ENCODE measurements at regions not wholly inside any gene's neighbourhood (a gene's known extent, or its start where the extent isn't known, plus 50 kb on each side); places are given as distances from the start of the nearest gene placed in this dataset.

DNA sequence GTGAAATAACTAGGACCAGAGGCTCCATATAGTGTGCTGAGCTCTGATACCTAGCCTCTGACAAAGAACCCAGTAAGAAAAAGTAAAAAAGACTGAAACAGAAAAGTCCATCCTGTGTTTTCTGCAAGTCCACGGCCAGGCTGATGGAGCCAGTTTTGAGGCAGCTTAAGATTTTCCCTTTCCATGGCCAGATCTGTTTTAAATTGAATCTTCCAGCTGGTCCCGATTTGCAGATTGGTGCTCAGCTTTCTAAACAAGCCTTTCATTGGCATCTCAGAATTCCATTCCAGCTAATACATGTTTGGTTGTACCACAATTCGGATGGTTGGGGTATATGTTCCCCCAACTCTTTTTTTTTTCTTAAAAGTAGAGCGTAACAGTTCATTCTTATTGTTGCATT, 152.0 kb downstream of the DACT1 start:
- Histone ChIP-seq H3K9ac (ENCODE audit: low read length) (no peak overlapping the region), H3K4me1 (ENCODE audit: control insufficient read depth, insufficient read depth, low read length) (peaks cover 15% of the 10 kb centered on the region), H3K36me3 (ENCODE audit: control insufficient read depth, insufficient read depth, low read length) (no peaks in the 10 kb centered on the region), H3K9me3 (ENCODE audit: control insufficient read depth, low read length) (no peaks in the 10 kb centered on the region), H3K27me3 (ENCODE audit: control insufficient read depth, insufficient read depth, low read length) (no peaks in the 10 kb centered on the region), H3K4me3 (ENCODE audit: low read length) (no peak overlapping the region)

DNA sequence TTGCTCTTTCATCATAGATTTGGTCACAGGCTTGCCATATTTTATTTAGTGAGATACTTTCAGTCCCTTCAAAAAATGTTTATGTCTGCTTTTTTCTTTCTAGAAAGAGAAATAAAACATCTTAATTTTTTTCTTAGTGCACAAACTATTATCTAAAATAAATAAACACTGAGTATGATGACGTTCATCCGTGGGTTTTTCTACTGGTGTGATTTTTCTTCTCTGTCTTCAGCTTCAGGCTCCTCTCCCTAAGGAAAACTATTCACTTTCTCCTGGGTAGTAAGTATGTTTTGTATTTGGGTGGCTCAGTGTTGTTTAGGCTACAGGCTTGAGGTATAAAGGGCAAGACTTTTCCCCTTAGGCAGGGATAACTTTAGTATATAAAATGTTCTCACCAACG, 154.7 kb downstream of the DACT1 start:
- no peak overlapping the region for H3K9ac ChIP-seq (ENCODE audit: low read length)
- H3K27me3 ChIP-seq (ENCODE audit: control insufficient read depth, insufficient read depth, low read length), result no peaks in the 10 kb centered on the region
- H3K4me1 ChIP-seq (ENCODE audit: control insufficient read depth, insufficient read depth, low read length), result peaks cover 20% of the 10 kb centered on the region
- no peaks in the 10 kb centered on the region for H3K9me3 ChIP-seq (ENCODE audit: control insufficient read depth, low read length)
- no peak overlapping the region for H3K4me3 ChIP-seq (ENCODE audit: low read length)
- H3K36me3 ChIP-seq (ENCODE audit: control insufficient read depth, insufficient read depth, low read length), result no peaks in the 10 kb centered on the region

DNA sequence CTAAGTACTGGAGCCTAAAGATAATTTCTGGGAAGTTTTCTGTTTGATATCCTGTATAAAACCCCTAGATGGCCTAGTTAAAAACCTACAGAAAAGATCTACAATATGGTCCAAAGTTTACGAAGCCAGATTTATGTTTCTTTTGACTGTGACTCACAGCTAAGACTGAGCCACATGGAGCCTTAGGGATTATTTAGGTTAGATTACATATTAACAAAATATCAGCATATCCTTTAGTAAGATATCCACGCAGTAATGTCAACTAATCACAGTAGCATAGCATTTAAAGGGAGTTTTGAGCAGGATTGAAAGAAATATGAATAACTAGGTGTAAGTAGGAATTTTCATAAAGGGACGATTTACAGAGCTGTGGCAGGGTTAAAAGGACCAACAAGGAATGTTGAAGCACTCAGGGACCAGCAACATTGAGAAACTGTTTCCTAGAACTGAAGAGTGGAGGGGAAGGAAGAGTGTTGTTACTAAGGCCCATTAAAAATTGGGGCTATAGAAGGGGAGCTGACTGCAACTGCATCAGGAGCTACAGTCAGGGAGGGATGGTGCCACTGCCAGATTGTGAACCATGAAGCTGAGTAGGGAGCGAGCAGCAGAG, 155.5 kb downstream of the DACT1 start:
- Histone ChIP-seq H3K36me3 (ENCODE audit: control insufficient read depth, insufficient read depth, low read length) (no peaks in the 10 kb centered on the region), H3K4me1 (ENCODE audit: control insufficient read depth, insufficient read depth, low read length) (peaks cover 20% of the 10 kb centered on the region), H3K27me3 (ENCODE audit: control insufficient read depth, insufficient read depth, low read length) (no peaks in the 10 kb centered on the region), H3K9me3 (ENCODE audit: control insufficient read depth, low read length) (no peaks in the 10 kb centered on the region), H3K9ac (ENCODE audit: low read length) (no peak overlapping the region), H3K4me3 (ENCODE audit: low read length) (no peak overlapping the region)

DNA sequence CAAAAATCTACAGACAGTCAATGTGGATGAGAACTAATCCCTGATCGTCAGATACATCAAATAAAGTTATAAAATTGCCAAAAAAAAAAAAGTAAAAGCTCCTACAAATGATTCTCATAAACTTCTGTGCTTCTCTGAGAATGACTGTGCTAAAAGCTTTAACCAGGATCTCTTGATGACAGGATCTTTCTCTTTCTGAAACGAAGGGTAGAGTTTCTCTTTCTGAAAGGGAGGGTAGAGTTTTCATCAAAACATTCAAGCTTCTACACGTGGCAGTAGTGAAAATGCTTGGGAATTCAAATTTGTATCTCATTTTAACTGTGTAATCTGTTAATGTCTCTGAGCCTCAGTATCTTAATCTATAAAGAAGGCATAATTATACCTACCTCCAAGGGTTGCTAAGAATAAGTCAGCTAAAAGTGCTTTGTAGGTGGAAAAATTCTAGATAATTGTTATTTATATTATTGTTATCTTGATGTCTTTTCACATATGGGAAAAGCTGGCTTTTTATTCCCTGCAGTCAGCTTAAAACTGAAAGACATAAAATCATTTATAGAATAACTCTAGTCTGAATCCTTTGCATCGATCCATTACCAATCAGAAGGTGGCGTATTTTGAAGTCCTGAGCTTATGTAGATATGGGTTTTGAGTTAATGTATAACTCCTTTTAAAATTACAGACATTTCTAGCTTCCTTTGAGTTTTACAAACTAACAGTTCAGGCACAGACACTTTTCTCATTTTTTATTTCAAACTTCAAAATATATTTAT, 157.4 kb downstream of the DACT1 start:
- Histone ChIP-seq H3K4me1 (ENCODE audit: control insufficient read depth, insufficient read depth, low read length) (peaks cover 20% of the 10 kb centered on the region), H3K36me3 (ENCODE audit: control insufficient read depth, insufficient read depth, low read length) (no peaks in the 10 kb centered on the region), H3K4me3 (ENCODE audit: low read length) (no peak overlapping the region), H3K27me3 (ENCODE audit: control insufficient read depth, insufficient read depth, low read length) (no peaks in the 10 kb centered on the region), H3K9me3 (ENCODE audit: control insufficient read depth, low read length) (no peaks in the 10 kb centered on the region), H3K9ac (ENCODE audit: low read length) (no peak overlapping the region)

DNA sequence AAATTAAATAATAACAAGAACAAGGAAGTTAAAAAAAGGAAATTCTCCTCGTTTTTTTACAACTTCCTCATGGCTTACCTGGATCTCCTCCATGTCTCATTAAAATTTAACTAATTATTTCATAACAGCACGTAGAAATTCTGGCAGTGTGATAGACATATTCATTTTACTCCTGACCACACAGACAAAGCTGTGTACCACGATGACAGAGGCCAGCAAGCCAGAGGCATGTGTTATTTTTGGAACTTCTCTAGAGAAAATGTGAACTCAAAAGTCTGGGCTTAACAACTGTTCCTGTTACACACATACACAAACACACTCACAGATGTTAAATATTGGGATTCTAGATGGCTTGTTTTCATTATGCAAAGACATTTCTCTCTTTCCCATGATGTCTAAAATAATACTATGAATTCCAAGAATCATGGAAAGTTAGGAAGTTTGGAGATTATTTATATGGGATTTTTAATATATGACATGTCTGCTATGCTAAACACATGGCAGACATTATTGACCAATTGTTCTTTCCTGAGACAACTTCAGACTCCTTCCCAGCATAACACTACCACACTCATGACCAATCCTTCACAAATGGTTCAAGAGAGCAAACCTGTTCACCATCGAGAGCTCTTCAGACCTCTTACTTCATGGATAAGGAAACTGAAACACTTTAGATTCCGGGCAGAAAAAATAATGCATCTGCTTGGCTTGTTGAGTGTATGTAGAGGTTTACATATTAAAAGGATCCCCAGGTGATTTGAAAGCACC, 158.7 kb downstream of the DACT1 start:
- no peaks in the 10 kb centered on the region for H3K27me3 ChIP-seq (ENCODE audit: control insufficient read depth, insufficient read depth, low read length)
- no peak overlapping the region for H3K4me3 ChIP-seq (ENCODE audit: low read length)
- no peak overlapping the region for H3K9ac ChIP-seq (ENCODE audit: low read length)
- peaks cover 20% of the 10 kb centered on the region for H3K4me1 ChIP-seq (ENCODE audit: control insufficient read depth, insufficient read depth, low read length)
- no peaks in the 10 kb centered on the region for H3K9me3 ChIP-seq (ENCODE audit: control insufficient read depth, low read length)
- no peaks in the 10 kb centered on the region for H3K36me3 ChIP-seq (ENCODE audit: control insufficient read depth, insufficient read depth, low read length)

DNA sequence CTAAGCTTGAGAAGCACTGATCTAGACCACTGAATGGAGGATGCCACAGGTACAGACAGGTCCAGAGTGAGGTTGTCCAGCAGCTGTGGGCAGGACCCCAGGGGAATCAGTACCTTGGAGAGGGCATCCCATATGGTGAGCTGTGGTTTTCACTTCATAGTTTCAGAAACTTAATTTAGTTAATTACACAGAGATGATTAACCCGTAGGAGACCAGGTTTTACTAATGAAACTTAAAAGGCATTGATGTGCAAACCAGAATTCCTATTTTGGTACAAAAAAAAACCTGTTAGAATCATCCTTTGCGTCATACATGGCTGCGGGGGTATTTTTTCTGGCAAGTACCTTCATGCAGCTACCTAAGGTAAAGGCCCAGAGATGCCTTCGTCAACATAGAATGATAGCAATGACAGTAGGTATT, 159.3 kb downstream of the DACT1 start:
- Histone ChIP-seq H3K27me3 (ENCODE audit: control insufficient read depth, insufficient read depth, low read length) (no peaks in the 10 kb centered on the region), H3K9me3 (ENCODE audit: control insufficient read depth, low read length) (no peaks in the 10 kb centered on the region), H3K4me3 (ENCODE audit: low read length) (no peak overlapping the region), H3K4me1 (ENCODE audit: control insufficient read depth, insufficient read depth, low read length) (peaks cover 20% of the 10 kb centered on the region), H3K9ac (ENCODE audit: low read length) (no peak overlapping the region), H3K36me3 (ENCODE audit: control insufficient read depth, insufficient read depth, low read length) (no peaks in the 10 kb centered on the region)

DNA sequence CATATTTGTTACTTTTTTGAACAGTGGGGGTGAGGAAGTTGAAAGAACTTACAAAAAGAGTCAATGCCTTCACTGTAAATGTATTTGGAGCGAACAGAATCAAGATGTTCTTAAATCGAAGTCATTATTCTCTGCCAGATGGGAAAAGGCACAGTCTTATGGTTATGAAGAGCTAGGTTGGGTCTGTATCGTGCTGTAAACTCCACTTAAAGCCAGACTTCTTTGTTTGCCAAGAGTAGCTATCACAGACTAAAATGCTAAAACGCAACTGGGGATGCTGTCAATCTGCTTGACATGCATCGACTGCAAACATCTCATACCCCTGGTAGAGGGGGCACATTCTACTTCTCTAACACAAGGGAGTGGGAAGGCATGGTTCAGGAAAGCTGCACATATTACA, 160.4 kb downstream of the DACT1 start:
- no peak overlapping the region for H3K4me3 ChIP-seq (ENCODE audit: low read length)
- H3K36me3 ChIP-seq (ENCODE audit: control insufficient read depth, insufficient read depth, low read length), result no peaks in the 10 kb centered on the region
- no peaks in the 10 kb centered on the region for H3K9me3 ChIP-seq (ENCODE audit: control insufficient read depth, low read length)
- H3K27me3 ChIP-seq (ENCODE audit: control insufficient read depth, insufficient read depth, low read length), result no peaks in the 10 kb centered on the region
- H3K4me1 ChIP-seq (ENCODE audit: control insufficient read depth, insufficient read depth, low read length), result peaks cover 10% of the 10 kb centered on the region
- H3K9ac ChIP-seq (ENCODE audit: low read length), result no peak overlapping the region

DNA sequence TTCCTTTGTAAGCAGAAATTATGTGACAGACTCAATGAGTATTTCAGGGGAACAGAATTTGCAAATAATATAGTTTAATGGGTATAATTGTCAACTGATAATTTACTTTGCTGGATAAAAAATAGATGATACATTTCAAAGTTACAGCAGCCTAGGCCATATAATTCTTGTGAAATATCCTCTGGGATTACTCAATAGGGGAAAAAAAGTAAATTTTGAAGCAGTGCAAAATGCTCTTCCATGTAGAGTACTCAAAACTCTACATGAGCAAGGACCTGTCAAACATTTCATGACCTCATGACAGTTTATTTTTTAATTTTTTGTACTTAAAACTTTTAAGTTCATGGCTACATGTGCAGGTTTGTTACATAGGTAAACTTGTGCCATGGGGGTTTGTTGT, 163.3 kb downstream of the DACT1 start:
- H3K4me1 ChIP-seq (ENCODE audit: control insufficient read depth, insufficient read depth, low read length), result peaks cover 12% of the 10 kb centered on the region
- H3K9me3 ChIP-seq (ENCODE audit: control insufficient read depth, low read length), result no peaks in the 10 kb centered on the region
- H3K9ac ChIP-seq (ENCODE audit: low read length), result no peak overlapping the region
- no peak overlapping the region for H3K4me3 ChIP-seq (ENCODE audit: low read length)
- H3K36me3 ChIP-seq (ENCODE audit: control insufficient read depth, insufficient read depth, low read length), result no peaks in the 10 kb centered on the region
- no peaks in the 10 kb centered on the region for H3K27me3 ChIP-seq (ENCODE audit: control insufficient read depth, insufficient read depth, low read length)

DNA sequence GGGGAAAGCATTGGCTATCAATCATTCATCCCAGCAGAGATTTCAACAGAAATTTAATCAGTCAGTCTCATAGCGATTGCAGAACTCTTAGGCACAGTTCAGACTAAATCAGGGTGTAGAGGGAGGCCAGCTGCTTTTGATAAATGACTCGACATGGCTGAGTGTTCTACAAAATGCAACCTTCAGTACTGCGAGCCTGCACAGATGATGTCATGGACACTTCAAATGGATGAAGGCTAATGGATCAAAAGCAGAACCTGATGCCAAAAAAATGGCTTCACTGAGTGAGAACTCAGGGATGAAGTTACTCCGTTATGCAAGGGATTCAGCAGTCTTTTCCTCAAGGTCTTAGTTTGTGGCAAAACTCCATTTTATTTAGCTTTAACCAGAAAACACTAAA, 167.3 kb downstream of the DACT1 start:
- Histone ChIP-seq H3K4me1 (ENCODE audit: control insufficient read depth, insufficient read depth, low read length) (peaks cover 16% of the 10 kb centered on the region), H3K9me3 (ENCODE audit: control insufficient read depth, low read length) (no peaks in the 10 kb centered on the region), H3K36me3 (ENCODE audit: control insufficient read depth, insufficient read depth, low read length) (no peaks in the 10 kb centered on the region), H3K9ac (ENCODE audit: low read length) (no peak overlapping the region), H3K4me3 (ENCODE audit: low read length) (no peak overlapping the region), H3K27me3 (ENCODE audit: control insufficient read depth, insufficient read depth, low read length) (no peaks in the 10 kb centered on the region)

DNA sequence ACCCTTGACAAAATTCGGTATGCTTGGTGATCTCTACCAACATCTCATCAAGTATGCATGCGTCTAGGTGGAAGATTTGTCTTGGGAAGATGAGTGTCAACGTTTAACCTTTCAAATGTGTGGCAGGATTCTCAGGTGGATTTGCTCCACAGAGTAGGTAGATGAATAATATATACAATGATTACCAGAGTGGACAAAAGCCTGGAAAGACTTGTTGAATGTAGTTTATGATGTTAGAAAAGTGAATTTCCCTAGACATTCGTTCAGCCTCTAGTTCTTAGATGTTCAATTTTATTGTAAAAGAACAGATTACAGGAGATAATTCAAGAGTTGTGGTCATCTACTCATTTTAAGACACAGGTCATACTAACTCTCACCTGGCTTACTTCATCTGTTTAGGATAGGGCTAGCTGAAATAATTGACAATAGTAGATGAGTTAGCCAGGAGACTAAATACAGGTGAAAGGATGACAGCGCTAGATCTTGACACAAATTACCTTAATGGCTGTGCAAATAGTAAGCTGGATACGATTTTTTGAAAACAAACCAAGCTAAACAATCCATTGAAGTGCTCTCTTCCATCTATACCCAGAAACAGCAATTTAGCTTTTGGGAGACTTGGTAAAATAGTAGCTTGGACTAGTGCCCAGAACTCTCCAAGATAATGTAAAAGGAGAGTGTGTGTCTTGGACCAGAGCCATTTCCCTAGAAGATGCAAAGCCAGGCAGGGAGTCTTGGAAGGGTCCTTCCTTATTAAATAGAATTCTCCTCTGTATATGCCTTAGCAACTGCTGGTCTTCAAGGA, 168.0 kb downstream of the DACT1 start:
- Histone ChIP-seq H3K9ac (ENCODE audit: low read length) (no peak overlapping the region), H3K4me1 (ENCODE audit: control insufficient read depth, insufficient read depth, low read length) (peaks cover 16% of the 10 kb centered on the region), H3K4me3 (ENCODE audit: low read length) (no peak overlapping the region), H3K27me3 (ENCODE audit: control insufficient read depth, insufficient read depth, low read length) (no peaks in the 10 kb centered on the region), H3K36me3 (ENCODE audit: control insufficient read depth, insufficient read depth, low read length) (no peaks in the 10 kb centered on the region), H3K9me3 (ENCODE audit: control insufficient read depth, low read length) (no peaks in the 10 kb centered on the region)

DNA sequence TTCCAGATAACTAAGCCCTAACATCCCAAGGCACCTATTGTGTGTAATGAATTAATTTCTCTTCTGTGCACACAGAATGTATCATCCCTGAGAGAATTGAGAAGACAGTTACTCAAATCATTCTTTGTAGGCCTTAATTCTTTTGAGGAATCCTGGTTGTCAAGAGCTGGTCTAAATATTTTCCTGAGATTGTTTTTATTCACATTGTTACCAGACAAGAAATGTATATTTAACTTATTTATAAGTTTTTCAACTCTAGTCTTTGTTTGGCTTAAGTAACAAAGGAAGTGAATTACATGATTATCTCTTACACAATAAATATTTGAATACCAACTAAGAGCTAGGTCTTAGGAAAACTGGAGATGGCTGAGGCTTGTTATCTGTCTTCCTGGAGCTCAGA, 169.4 kb downstream of the DACT1 start:
- Histone ChIP-seq H3K9me3 (ENCODE audit: control insufficient read depth, low read length) (no peaks in the 10 kb centered on the region), H3K9ac (ENCODE audit: low read length) (no peak overlapping the region)

More for the DNA sequence above, 169.4 kb downstream of the DACT1 start:
- Histone ChIP-seq H3K36me3 (ENCODE audit: control insufficient read depth, insufficient read depth, low read length) (no peaks in the 10 kb centered on the region), H3K4me1 (ENCODE audit: control insufficient read depth, insufficient read depth, low read length) (peaks cover 16% of the 10 kb centered on the region), H3K27me3 (ENCODE audit: control insufficient read depth, insufficient read depth, low read length) (no peaks in the 10 kb centered on the region), H3K4me3 (ENCODE audit: low read length) (no peak overlapping the region)
